Omental fat pad (tissue), 3 donors: ENCODE measurements at regions not wholly inside any gene's neighbourhood (a gene's known extent, or its start where the extent isn't known, plus 50 kb on each side); places are given as distances from the start of the nearest gene placed in this dataset.

Experiments used
- ATAC-seq: fragments of 150-250 bp; one replicate; pipeline ENCODE4 v1.9.1; 2016; ENCODE audit warnings: mild to moderate bottlenecking, moderate library complexity; ENCODE audit not compliant: low FRiP score
- DNase-seq: peaks from one replicate; pipeline ENCODE4 v3.0.0-alpha.2; 2019; ENCODE audit warnings: low spot score
- CTCF ChIP-seq, 3 donors: fragments of 450-650 bp; IDR thresholded peaks; one replicate each; pipeline ENCODE4 v1.5.1; 2016 to 2017; ENCODE audit warnings: antibody characterized with exemption in 3 of 3, mild to moderate bottlenecking in 3 of 3, moderate library complexity in 2 of 3

DNA sequence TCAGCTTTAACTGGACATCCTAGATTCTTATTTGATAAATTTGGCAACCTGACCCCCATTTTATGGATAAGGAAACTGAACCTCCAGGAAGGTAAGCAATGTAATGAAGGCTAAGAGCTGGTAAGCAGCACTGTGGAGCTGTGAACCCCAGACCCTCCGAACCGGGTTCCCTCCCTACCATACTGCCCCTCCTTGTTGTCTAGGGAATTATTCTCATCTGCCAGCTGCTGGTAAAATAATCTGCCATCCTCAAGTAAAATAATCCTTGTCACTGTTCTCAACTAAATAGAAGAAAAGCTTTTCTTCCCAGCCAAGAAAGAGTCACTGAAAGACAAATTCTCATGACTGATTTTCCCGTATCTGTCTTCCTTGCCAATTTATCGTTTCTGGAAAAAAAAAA is 55.8 kb upstream of the PRDX6 start:
- no peak for DNase-seq
- TF ChIP-seq CTCF (IDR thresholded peaks at IDR 0.05): no peak
- no peak for ATAC-seq

DNA sequence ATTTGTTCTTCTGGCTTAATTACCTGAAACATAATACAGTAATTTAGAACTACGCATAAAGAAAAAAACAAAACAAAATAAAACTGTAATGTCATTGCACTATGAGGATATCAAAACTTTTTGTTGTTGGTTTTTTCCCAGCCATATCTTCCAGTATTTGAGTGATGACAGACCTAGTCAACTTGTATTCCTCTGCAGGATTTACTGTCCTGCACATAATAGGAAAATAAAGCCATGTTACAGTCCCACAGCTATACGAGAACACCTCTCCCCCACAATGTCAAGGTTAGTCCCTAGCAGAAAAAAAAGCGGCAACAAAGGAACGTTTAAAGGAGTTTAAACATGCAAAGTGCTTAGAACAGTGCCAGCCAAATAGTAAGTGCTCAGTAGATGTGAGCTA is 55.3 kb upstream of the PRDX6 start:
- ATAC-seq: no peak
- no peak for TF ChIP-seq CTCF (IDR thresholded peaks at IDR 0.05)
- DNase-seq: no peak

- DNase-seq: no peak
- no peak for TF ChIP-seq CTCF (IDR thresholded peaks at IDR 0.05)
- ATAC-seq: peak; percentile 33
Measured at GRCh38 chr1:173422456-173422976, 54.6 kb upstream of the PRDX6 start.

DNA sequence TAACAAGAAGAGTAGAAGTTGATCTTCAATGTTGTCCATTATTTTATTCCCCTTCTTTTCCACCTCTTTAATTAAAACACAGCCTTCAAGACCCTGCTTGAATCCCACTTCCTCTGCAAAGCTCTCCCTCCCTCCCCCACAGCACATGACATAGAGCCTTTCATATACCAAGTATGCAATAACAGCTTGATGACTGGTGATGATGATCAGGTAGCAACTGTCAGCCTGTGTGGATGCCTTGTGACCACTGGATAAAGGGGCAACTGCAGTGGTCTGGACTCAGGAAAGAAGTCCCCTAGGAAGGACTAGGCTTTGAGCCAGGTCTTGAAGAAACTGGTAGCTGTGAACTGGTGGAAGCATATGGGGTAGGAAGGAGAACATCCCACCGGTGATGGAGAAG is 53.8 kb upstream of the PRDX6 start:
- DNase-seq (no peak), ATAC-seq (no peak)
- TF ChIP-seq CTCF (IDR thresholded peaks at IDR 0.05): no peak

DNA sequence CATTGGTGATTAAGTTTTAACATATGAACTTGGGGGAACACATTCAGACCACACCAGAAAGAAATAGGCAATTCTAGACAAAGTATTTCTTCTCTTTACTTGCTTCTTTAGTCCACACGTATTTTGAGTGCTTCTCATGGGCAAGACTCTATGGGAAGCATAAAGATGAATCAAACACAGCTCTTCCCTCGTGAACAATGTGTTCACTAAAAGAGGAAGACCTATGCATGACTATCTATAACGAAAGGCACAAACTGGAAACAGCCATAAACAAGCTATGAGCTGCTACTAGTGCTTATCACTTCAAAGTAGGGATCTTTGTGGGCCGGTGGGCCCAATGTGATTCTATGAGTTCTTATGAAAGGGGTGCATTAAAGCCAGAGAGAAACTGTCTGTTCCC is 53.0 kb upstream of the PRDX6 start:
- no peak for ATAC-seq
- no peak for TF ChIP-seq CTCF (IDR thresholded peaks at IDR 0.05)
- no peak for DNase-seq

GRCh38 chr1:173424782-173425407 is 52.2 kb upstream of the PRDX6 start:
- no peak for TF ChIP-seq CTCF (IDR thresholded peaks at IDR 0.05)
- DNase-seq (no peak), ATAC-seq (no peak)

DNA sequence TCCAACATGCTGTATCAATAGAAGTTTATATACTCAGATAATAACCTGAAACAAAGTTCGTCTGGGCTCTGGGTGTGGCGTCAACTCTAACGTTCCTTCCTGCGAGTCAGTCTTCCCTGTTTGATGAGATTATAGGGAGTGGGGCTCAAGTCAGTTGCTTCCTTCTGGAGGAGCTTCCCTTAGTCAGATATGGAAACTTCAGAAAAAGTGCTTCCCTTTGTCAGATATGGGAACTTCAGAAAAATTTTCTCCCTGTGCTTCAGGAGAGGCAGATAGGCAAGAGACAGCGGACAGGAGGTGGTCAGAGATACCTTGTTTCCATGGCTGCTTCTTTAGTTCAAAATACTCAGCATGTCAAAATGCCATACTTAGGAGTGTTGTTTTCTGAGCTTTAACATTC is 51.1 kb upstream of the PRDX6 start:
- no peak for DNase-seq
- ATAC-seq: no peak
- no peak for TF ChIP-seq CTCF (IDR thresholded peaks at IDR 0.05)
